ENCODE measurements at regions not wholly inside any gene's neighbourhood (a gene's known extent, or its start where the extent isn't known, plus 50 kb on each side); places are given as distances from the start of the nearest gene placed in this dataset.
"Not testable (repeated sequence)": the region's sequence is repeated elsewhere in the genome, so short reads cannot be mapped to it uniquely, and the experiment has no call there.

DNA sequence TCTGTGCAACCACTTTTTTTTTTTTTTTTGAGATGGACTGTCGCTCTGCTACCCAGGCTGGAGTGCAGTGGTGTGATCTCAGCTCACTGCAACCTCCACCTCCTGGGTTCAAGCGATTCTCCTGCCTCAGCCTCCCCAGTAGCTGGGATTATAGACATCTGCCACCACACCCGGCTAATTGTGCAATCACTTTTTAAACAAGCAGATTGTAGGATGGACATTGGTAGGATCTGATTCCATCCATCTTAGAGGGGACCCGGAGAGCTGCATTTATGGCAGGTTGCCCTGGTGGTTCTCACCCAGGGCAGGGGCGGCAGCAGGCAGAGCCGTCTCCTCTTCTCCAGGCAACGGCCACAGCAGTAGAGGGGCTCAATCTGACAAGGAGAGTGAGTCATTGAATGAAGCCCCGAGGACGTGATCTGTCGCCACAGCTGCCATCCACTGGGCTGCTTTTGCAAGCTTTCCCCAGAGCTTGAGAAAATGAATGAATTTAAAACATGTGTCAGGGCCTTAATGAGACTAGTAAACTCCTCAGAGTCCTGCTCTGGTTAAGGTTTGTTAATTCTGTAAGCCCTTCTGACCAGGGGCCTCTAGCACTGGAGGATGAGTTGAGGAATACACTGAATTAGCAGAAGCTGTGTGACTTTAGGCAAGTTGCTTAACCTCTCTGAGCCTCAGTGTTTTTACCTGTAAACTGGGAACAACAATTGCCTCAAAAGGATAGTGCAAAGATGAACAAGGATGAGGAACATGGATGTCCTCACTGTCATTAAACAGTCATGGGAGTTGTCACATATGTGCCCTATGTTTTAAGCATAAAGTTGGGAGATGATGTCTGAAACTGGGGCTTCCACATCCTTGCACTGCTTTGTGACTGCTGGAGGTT lies 129.1 kb downstream of the ASB7 start:
- Mint-ChIP-seq H3K27me3 (ENCODE audit: low read depth) (no peaks in the 10 kb centered on the region), H3K9me3 (no peaks in the 10 kb centered on the region), H3K4me1 (peaks cover 6% of the 10 kb centered on the region), H3K36me3 (ENCODE audit: low read depth) (no peaks in the 10 kb centered on the region), H3K4me3 (no peak overlapping the region), H3K27ac (ENCODE audit: unreplicated experiment) (no peak overlapping the region)
- DNase-seq (ENCODE audit: low read depth, low spot score), result no peak
- TF ChIP-seq, protein P1, sequence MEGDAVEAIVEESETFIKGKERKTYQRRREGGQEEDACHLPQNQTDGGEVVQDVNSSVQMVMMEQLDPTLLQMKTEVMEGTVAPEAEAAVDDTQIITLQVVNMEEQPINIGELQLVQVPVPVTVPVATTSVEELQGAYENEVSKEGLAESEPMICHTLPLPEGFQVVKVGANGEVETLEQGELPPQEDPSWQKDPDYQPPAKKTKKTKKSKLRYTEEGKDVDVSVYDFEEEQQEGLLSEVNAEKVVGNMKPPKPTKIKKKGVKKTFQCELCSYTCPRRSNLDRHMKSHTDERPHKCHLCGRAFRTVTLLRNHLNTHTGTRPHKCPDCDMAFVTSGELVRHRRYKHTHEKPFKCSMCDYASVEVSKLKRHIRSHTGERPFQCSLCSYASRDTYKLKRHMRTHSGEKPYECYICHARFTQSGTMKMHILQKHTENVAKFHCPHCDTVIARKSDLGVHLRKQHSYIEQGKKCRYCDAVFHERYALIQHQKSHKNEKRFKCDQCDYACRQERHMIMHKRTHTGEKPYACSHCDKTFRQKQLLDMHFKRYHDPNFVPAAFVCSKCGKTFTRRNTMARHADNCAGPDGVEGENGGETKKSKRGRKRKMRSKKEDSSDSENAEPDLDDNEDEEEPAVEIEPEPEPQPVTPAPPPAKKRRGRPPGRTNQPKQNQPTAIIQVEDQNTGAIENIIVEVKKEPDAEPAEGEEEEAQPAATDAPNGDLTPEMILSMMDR (conservative IDR thresholded peaks at IDR 0.05), result no peak

GRCh38 chr15:100732211-100733055 lies 130.0 kb downstream of the ASB7 start:
- TF ChIP-seq, protein P1 (conservative IDR thresholded peaks at IDR 0.05), result no peak
- Mint-ChIP-seq H3K27ac (ENCODE audit: unreplicated experiment) (no peak overlapping the region), H3K27me3 (ENCODE audit: low read depth) (no peaks in the 10 kb centered on the region), H3K4me3 (no peak overlapping the region), H3K9me3 (no peaks in the 10 kb centered on the region), H3K4me1 (peaks cover 6% of the 10 kb centered on the region), H3K36me3 (ENCODE audit: low read depth) (no peaks in the 10 kb centered on the region)
- no peak for DNase-seq (ENCODE audit: low read depth, low spot score)

DNA sequence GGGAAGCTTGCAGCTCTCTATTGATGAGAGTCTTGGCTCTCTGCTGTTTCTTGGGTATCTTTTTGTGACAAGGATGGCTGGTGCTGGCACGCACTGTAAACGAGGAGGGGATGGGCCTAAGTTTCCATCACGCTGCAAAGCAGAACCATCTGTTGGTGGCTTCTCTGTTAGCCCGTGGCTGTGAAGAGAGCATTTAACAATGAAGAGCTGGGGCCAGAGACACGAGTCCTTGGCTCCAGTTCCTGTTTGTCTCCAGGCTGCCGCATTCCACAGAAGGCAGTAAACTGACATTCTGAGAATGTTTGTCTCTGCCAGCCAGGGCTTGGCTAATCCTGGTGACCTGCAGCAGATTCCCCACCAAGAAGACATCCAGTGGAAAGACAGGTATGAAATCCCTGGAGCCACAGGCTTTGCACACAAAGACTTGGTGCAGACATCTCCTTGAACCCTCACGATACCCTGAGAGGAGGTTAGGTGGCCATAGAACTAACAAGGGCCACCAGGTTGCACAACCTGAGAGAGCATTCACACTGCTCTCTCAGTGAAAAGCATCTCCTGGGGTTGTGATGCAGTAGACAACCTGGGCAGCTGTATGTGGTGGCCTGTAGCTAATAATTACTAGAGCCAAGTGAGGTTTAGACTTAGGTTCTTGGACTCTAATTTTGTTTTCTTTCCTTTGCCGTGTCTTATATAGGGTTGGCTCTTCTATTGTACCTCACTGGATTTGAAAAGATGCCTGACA lies 130.9 kb downstream of the ASB7 start:
- Mint-ChIP-seq H3K9me3 (no peaks in the 10 kb centered on the region), H3K36me3 (ENCODE audit: low read depth) (no peaks in the 10 kb centered on the region), H3K4me1 (peaks cover 6% of the 10 kb centered on the region), H3K4me3 (no peak overlapping the region), H3K27ac (ENCODE audit: unreplicated experiment) (no peak overlapping the region), H3K27me3 (ENCODE audit: low read depth) (no peaks in the 10 kb centered on the region)
- no peak for DNase-seq (ENCODE audit: low read depth, low spot score)
- TF ChIP-seq, protein P1 (conservative IDR thresholded peaks at IDR 0.05), result no peak

DNA sequence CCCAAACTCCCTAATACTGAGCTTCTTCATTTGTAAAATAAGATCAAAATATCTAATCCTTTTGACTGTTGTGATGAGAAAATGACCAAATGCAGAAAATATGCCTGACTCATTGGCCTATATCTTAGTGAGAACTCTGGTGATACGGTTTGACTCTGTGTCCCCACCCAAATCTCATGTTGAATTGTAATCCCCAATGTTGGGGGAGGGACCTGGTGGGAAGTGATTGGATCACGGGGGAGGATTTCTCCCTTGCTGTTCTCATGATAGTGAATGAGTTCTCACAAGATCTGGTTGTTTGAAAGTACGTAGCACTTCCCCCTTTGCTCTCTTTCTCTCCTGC lies 131.4 kb downstream of the ASB7 start:
- not testable (repeated sequence) for H3K9me3 Mint-ChIP-seq; H3K4me3 Mint-ChIP-seq; DNase-seq (ENCODE audit: low read depth, low spot score); H3K4me1 Mint-ChIP-seq; H3K36me3 Mint-ChIP-seq (ENCODE audit: low read depth); H3K27me3 Mint-ChIP-seq (ENCODE audit: low read depth)
- H3K27ac Mint-ChIP-seq (ENCODE audit: unreplicated experiment), result peak overlapping the region; percentile 4

DNA sequence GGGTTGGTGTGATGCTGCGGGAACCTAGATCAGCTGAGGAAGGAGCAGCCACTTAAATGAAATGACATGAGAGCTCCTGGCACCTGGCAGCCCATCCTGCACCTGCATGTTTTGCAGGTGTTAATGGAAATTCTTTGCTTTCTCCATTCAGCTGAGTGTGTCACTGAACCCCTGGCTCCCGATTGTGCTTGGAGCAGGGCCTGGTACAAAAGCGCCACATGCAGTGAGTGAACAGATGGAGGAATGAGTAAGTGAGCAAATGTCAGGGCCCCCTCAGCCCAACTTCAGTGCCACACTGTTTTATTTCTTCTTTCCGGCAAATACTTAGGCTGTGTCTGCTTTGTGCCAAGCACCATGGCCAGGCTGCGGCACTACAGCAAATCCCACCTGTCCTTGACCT lies 132.2 kb downstream of the ASB7 start:
- TF ChIP-seq, protein P1 (conservative IDR thresholded peaks at IDR 0.05), result no peak
- Mint-ChIP-seq H3K4me1 (peaks cover 6% of the 10 kb centered on the region), H3K27ac (ENCODE audit: unreplicated experiment) (no peak overlapping the region), H3K27me3 (ENCODE audit: low read depth) (no peaks in the 10 kb centered on the region), H3K9me3 (no peaks in the 10 kb centered on the region), H3K4me3 (no peak overlapping the region), H3K36me3 (ENCODE audit: low read depth) (no peaks in the 10 kb centered on the region)
- DNase-seq (ENCODE audit: low read depth, low spot score), result no peak

All from neural crest cell (in vitro differentiated cells).